SK-N-MC (cell line): ENCODE measurements at regions not wholly inside any gene's neighbourhood (a gene's known extent, or its start where the extent isn't known, plus 50 kb on each side); places are given as distances from the start of the nearest gene placed in this dataset.

Source experiments
- EZH2 ChIP-seq: fragments of 200-600 bp; sonication (generic); IDR thresholded peaks from one replicate; pipeline ENCODE4 v1.6.1; 2017; ENCODE audit warnings: antibody characterized with exemption
- POLR2AphosphoS5 ChIP-seq: IDR thresholded peaks from 2 replicates; pipeline ENCODE4 v1.6.1; 2012; ENCODE audit warnings: mild to moderate bottlenecking, low read depth, low read length, borderline replicate concordance

DNA sequence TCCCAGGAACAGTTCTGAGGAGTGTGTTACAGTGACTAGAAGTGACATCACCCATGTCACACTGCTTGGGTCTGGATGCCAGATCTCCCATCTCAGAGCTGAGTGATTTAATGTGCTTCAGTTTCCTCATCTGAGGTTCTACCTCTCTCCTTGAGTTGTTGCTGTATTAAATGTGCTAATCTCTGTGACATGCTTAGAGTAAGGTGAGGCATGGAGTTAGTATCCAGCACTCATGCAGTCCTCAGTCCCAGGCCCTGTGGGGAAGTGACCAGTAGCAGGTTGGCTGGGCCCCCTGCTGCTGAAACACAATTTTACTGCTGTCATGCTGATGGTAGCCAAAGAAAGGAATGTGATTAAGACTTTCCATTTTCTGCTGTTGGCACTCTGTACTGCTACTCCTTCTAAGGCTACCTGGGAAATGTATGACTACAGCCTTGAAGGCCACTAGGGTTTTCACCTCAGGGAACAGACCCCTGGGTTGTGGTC is 639.6 kb downstream of the MID1IP1 start:
- TF ChIP-seq EZH2: no peak
- TF ChIP-seq POLR2AphosphoS5: no peak
